ENCODE measurements at regions not wholly inside any gene's neighbourhood (a gene's known extent, or its start where the extent isn't known, plus 50 kb on each side); places are given as distances from the start of the nearest gene placed in this dataset.
"Not testable (repeated sequence)": the region's sequence is repeated elsewhere in the genome, so short reads cannot be mapped to it uniquely, and the experiment has no call there.

DNA sequence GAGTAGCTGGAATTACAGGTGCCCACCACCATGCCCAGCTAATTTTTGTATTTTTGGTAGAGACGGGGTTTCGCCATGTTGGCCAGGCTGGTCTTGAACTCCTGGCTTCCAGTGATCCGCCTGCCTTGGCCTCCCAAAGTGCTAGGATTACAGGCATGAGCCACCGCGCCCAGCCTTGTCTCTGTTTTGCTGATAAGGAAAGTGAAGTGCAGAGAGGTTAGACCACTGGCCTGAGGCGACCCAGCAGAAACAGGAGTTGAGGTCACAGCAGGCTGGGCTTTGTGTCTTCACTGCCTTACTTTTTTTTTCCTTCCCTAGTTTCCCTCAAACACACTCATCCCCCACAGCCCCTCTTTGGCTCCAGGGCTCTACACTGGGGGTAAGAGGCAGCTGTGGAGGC, 93.0 kb upstream of the CIBAR2 start:
- not testable (repeated sequence) for DNase-seq

DNA sequence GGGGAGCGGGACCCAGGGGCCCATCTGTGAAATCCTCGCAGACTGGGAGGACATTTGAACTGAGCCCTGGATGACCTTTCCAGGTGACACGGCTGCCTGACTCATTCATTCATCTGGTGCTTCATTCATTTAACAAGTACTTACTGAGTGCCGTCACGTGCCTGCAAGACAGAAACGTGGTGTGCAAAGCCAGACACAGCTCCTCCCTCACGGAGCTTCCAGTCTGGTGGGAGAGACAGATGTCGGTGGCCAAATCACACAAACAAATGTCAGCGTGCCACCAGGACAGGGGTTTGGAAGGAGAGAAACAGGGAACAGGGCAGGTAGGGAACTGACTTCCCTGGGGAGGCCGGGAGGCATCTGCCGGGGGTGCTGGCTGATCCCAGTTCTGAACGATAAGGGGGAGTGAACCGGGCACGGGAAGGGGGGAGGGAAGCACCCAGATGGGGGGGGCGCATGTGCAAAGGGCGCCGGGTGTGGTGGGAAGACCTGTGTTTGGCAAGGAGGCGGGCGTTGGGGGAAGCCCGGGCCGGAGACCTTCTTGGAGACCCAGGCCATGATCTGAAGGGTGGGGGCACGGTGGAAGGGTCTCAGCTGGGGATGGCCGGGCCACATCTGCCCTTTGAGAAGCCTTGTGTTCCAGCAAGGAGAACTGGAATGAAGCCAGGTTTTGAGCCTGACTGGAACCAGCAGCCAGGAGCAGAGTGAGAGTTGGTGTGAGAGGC, 93.6 kb upstream of the CIBAR2 start:
- no peak for DNase-seq

DNA sequence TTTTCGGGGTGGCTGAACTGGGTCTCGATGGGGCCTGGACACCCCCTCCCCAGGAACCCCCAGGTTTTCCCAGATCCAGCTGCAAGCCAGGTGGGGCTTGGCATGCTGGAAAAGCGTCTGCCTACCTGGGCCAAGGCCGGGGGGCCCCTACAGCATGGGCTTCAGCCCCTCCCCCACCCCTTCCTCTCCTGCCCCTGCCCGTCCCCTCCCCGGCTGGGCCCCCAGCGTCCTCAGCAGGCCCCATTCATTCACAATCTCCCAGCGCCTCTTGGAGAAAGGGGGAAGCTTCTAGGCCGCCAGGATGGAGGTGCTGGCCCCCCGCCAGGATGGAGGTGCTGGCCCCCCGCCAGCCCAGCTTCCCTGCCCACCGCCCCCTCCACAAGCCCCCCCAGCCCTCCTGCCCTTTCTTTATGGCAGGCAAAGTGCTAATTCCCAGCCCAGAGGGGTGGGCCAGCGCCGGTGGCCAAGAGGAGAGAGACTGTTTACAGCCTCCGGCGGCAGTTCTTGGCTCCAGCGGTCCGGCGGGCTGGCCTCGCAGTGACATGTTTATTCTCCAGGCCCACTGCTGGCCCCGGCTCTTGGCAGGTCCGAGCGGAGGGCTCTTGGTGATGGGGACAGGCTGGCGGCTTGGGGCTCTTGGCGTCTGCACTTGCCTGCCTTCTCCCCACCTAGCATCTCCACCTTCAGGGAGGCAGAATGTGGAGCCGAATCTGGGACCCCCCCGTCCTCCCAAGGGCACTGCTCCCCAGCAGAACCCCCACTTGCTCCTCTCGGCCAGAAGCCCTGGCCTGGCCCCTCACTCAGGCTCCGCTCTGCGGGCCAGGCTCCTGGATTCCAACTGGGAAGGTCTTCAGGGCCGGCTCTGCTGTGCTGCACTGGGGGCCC, 94.4 kb upstream of the CIBAR2 start:
- peak; percentile 92 for DNase-seq

DNA sequence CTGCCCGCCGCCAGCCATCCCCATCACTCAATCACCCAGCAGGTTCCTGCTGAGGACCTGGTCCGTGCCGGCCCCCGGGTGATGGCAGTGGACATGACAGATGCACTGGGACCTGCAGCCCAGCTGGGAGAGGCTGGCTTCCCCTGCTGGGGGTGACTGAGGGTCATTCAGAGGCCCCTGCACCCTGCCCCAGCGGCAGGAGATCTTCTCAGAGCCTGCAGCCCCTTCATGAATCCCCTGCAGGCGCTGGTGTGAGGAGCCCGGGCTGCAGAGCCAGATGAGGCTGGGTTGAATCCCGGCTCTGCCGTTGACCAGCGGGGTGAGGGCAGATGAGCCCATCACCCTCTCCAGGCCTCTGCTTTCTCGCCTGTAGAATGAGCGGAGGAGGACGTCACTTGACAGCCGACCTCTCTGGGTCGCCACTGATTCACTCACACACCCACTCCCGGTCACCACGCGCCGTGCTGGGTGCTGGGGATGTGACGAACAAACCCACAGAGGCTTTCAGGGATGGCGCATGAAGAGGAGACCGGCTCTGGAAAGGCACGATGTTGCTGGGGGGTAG, 95.2 kb upstream of the CIBAR2 start:
- DNase-seq, result no peak

DNA sequence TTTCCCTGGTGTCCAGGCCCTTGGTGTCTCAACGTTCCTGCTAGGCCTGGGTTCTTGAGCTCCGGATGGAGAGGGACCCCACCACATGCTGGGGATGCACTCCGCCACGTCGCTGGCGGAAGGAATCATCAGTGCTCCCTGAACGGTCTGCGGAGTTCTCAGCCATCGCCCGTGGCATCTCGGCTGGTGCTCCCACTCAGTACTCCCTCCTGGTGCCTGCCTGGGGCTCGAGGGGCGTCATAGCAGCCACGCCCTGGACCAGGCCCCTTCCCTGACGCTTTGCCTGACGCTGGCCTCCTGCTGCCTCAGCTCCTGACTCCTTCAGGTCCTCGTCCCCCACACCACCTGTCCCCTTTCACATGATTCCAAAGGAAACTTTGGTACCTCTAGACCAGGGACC, 95.9 kb upstream of the CIBAR2 start:
- DNase-seq, result no peak

DNA sequence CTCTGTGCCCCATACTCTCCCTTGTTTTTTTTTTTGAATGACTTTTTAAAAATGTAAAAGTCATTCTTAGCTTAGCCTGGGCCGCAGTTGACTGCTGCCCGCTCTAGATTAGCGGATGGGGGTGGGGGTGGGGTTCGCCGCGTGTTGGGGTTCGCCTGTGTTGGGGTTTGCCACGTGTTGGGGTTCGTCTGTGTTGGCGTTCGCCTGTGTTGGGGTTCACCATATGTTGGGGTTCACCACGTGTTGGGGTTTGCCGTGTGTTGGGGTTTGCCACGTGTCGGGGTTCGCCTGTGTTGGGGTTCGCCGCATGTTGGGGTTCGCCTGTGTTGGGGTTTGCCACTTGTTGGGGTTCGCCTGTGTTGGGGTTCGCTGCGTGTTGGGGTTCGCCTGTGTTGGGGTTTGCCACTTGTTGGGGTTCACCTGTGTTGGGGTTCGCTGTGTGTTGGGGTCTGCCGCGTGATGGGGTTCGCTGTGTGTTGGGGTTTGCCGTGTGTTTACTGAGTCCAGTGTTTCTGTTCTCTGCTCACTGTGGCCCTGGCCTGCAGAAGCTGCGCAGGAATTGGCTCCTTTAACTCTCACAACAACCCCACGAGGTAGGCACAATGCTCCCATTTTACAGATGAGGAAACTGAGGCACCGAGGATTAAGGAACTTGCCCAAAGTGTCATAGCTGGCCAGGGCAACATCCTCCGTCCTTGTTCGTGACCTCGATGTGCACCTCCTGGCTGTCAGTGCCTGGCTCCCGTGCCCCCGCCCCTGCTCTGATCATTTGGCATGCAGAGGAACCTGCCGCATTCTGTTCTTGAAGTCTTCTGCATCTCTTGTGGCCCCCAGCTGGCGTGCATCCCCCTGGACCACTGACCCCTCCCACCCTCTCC, 96.6 kb upstream of the CIBAR2 start:
- no peak for DNase-seq

DNA sequence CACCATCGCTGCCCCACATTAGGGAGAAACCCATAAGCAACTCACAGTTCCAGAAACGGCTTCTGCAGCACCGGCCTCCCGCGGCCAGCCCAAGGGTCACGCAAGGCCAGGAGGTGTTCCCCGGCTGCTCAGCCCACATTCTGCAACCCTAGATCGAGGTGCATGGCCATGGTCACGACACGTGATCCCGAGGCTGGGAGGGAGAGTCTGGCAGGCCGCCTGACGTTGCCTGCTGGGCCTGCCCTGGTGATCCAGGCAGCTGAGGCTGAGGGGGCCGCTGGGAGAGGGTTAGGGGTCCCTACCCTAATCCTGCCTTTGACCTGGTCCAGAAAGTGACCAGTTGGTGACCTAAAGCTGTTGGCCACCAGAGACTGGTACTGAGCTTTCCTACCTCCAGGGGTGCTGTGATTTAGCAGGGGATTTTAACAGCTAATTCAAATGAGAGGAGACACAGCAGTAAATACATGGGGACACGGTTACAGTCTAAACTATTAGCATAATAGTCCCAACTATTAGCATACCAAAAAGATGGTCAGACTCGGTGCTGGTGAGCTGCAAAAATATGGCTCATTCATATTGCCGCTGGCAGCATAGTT, 97.4 kb upstream of the CIBAR2 start:
- DNase-seq, result no peak

DNA sequence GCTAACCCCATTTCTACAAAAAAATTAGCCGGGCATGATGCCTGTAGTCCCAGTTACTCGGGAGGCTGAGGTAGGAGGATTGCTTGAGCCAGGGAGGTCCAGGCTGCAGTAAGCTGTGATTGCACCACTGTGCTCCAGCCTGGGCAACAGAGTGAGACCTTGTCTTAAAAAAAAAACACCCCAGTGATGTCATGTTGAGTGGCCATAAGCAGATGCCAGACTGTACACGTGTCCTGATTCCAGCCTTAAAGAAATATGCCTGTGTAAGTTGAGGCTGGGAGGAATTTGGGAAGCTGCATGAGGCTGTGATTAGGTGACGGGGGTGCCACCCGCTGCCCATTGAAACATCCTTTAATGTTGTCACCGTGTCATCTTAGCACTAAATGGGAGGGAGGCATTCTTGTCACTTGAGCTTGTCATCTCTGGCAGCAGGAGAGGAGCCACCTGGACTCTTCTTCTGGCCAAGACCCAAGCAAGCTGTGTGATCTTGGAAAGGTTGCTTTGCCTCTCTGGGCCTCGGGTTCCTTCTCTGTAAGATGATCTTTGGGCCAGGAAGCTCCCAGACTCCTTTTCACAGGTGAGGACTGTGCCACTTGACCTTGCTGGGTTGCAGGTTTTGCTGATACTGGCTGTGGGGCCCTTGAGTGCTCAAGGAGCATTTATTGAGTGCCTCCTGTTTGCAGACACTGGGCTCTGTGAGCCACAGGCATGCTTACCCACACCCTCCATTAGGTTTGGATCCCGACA, 98.3 kb upstream of the CIBAR2 start:
- no peak for DNase-seq

DNA sequence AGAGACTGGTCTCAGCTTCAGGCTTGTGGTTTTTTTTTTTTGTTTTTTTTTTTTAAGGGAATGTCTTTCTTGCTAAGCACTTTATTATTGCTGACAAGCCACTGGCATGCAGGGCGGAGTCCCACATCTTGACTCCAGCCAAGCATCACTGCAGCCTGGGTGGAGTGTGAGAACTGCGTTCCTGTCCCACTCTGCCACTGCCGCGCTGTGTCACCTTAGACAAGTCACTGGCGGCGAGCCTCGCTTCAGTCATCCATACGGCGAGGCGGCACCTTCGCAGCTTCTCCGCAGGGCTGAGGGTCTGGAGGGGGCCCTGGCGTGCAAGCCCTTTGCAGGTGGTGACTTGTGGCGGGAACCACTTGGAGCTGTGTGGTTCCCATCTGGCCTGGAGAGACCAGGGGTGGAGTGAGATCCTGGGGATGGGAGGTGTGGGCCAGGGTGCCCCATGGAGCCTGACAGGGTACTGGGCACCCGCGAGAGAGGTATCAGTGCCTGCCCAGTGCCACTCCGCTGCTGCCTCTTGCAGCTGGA, 99.1 kb upstream of the CIBAR2 start:
- no peak for DNase-seq

DNA sequence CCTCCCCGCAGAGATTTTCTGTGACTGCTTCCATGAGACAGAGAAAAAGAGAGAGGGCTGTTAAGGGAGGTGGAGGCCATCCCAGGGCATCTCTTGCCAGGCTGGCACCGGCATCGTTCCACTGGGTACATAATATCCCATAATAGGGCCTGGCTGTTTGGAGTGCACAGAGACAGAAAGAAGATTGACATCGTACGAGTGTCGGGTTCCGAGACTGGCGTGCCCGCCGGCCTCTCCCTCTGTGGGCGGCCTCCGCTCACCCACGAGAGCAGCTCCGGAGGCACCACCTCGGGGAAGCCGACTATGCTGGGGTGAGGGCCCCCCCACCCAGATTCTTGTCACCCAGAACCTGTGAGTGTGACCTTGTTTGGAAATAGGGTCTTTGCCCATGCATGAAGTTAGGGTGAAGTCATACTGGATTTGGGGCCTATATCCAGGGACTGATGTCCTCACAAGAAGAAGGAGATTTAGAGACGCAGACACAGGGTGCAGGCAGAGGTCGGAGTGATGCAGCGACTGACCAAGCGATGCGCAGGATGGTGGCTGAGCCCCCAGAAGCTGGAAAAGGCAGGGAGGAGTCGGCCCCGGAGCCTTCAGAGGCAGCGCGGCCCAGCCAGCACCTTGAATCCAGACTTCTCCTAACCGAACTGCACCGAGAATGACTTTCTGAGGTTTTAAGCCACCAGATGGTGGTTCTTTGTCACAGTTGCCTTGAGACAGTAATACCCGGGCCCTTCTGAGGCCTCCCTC, 101.8 kb upstream of the CIBAR2 start:
- DNase-seq, result no peak

DNA sequence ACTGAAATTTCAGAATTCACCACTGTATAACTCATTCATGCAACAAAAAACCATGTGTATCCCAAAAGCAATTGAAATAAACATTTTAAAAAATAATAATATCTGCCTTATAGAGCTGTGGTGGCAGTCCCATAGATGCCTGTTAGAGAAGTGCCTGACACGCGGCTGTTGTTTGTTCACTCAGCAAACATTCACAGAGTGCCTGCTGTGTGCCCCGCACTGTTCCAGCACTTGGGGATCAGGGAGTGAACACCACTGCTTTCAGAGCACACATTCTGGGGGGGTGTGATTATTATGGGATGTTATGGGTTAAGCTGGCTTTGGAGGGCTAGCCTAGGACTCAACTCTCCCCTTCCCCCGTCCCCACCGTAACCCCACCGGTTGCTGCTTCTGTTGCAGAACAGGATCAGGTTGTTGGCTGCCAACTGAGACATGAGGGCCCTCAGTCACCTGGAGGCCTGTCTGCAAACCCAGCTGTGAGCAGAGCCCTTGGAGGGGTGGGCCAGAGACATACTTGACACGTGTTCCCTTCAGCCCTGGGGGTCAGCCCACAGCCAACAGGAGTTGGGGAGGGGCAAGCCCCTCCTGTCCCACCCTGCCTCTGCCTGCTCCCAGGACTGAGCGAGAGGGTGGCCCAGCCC, 103.3 kb upstream of the CIBAR2 start:
- DNase-seq, result no peak

DNA sequence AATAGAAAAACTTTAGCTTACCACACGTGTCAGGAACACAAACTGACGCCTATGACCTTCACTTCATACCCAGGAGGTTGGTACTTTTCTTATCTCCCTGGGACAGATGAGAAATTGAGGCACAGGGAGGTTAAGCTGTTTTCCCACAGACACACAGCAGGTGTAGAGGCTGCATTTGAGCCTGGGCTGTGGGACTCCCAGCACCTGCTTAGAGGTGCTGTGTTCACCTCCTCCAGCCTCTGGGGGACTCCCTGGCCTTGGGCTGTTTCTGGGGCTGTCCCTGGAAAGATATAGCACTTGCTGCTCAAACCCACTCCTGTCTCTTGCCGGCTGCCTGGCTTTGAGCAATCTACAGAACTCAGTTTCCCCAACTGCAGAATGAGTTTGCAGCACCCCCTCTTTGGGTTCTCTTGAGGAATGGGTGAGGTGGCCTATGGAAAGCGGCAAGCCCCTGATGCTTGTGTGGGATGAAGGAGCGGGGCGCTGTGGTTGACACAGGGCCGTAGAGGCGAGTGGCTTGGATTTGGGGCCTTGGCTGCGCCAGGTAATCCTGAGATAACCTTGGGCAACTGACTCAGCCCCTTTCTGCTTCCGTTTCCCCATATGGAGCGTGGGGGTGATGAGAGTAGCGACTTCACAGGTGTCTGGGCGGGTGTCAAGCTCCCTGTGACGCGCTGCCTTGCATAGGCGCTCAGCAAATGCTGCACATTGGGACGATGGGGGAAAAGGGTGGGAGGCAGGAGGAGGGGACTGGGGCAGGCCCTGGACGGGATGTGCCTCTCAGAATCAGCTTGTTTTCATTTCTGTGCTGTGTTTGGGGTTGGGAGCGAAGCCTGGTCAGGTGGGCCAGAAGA, 104.5 kb upstream of the CIBAR2 start:
- DNase-seq, result no peak

DNA sequence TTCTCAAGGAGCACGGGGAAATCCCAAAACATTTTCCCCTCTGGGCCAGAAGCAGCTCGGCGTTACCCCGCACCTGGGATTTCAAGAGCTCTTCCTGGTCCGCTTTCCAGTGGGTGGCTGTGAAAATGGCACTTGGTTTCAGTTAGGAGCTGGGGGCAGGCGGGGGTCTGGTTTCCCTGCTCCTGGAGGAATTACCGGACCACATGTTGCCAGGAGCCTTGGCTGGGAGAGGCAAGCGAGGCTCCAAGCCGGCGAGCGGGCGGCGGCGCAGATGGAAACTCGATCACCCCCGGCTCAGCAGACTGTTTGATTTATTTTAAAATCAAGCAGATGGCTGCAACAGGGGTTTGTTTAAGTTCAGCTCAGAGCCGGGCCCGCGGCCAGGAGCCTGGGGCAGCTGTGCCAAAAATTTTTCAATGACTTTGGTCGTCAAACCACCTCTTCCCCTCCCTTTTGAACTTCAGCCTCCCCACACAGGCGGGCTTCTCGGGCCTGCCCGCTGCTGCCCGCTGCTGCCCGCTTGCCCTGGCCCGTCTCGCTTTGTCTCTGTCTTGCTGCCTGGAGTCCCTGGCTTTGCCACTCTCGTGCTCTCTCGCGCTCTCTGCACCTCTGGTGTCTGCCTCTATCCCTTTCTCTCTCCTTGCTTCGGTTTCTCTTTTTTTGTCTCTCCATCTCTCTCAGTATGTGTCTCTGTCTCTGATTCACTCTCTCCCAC, 108.0 kb upstream of the CIBAR2 start:
- DNase-seq, result peak; percentile 96

DNA sequence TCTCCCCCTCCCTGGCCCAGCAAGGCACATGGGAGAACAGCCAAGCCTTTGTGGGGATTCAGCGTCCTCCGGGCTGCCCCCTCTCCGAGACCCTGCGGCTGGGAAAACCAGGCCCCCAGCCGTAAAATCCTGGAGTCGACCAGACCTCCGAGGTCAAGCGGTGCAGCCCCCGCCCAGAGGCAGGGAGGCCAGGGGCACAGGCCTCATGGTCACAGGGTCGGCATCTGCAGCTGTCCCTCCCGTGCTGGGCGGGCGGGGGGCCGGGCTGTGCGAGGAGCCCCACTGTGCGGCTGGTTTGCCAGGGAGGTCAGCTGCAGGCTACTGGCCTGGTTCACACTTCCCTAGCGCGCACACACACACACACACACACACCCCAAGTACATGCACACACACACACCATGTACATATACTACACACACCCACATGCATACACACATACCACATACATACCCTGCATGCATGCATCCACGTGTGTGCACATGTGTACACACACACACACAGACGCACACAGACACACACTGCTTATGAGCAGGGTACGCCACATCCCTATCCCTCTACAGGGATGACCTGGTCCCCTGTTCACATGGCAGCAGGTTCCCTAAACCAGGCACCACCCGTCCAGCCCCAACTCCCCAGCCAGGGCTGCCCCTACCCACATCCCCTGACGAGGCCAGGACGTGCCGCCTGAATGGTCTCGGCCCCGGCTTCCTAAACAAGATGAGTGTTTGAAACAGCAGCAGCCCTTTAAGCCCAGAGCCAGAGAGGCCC, 108.9 kb upstream of the CIBAR2 start:
- DNase-seq, result no peak

DNA sequence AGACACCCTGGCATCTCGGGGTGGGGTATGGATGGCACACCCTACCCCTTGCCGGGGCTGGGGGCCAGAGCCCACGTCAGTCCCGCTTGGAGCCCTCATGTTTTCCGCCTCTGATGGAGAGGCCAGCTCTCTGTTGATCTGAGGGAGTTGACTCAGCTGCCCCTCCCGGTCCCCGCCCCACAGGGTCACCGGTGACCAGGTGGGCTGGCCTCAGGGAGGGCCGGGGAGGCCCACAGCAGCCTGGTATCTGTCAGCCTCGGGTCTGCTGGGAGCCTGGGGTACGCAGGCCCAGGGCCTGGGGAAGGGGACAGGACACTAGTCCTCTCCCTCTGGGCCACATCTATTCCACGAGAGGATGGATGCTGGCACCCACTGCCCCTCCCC, 109.5 kb upstream of the CIBAR2 start:
- DNase-seq, result no peak

DNA sequence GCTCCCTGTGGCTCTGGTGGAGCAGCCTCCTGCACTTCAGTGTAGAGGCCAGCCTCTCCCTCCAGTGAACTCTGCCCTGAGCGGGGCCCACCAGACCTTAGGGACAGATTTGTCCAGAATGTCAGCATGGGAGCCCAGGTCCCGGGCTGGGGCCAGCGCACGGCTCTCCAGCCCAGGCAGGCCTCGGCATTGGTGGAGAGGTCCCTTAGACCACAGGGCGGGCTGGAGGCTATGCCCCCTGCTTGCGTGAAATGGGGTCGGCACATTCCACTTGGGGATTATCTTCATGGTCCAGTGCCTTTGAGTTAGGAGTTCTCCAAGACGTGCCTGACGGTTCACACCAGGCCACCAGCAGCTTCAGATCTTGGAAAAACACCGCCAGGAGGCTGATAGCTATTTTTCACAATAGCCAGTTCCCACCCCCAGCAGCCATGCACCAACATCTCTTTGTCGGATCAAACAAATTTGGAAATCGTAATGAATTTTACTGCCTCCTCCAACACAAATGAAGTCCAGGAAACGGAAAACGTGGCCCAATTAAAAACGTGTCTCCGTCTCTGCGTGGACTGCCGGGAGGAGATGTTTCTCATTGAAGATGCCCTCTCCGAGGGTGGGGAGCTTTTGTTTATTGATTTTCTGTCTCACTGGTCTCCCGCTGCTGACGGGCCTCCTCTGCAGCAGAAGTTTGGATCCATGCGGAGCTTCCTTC, 110.0 kb upstream of the CIBAR2 start:
- peak; percentile 38 for DNase-seq

DNA sequence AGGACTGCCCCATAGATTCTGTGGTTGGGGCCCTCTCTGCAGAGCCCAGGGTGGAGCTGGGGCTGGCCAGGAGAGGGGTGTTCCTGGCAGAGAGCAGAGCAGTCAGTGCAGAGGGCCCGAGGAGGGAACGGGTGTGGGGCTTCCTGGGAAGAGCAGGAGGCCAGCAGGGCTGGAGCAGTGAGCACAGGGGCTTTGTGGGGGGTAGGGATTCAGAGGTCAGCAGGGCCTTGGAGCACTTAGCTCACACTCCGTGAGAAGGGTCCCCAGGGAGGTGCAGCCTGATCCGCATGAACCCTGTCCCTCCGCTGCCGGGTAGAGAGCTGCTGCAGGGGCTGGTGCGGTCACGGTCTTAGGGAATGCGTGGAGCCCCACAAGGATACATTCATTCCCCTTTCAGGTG, 113.0 kb upstream of the CIBAR2 start:
- no peak for DNase-seq

All from left hindlimb (tissue), 1 donor.